ENCODE measurements at regions not wholly inside any gene's neighbourhood (a gene's known extent, or its start where the extent isn't known, plus 50 kb on each side); places are given as distances from the start of the nearest gene placed in this dataset.

DNA sequence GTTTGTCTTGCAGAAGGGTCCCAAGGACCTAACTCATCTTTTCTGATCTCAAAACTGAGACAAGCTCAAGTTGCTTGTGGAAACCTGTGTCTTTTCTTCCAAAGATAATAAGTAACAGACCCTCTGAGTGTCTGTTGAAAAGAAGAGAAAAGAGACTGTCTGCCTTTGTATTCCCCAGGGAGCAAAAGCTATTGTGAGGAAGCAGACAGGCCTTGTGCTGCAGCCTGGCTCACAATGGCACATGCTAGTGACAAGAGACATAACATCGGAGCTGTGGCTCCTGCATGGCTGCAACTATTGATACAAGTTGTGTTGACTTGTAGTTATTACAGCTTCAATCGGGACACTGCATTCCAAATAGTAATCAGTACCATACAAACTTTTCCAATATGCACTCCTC, 202.9 kb downstream of the DKK1 start:
- TF ChIP-seq, protein P1, sequence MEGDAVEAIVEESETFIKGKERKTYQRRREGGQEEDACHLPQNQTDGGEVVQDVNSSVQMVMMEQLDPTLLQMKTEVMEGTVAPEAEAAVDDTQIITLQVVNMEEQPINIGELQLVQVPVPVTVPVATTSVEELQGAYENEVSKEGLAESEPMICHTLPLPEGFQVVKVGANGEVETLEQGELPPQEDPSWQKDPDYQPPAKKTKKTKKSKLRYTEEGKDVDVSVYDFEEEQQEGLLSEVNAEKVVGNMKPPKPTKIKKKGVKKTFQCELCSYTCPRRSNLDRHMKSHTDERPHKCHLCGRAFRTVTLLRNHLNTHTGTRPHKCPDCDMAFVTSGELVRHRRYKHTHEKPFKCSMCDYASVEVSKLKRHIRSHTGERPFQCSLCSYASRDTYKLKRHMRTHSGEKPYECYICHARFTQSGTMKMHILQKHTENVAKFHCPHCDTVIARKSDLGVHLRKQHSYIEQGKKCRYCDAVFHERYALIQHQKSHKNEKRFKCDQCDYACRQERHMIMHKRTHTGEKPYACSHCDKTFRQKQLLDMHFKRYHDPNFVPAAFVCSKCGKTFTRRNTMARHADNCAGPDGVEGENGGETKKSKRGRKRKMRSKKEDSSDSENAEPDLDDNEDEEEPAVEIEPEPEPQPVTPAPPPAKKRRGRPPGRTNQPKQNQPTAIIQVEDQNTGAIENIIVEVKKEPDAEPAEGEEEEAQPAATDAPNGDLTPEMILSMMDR (conservative IDR thresholded peaks at IDR 0.05 in 1 of 2, IDR thresholded peaks at IDR 0.05 in 1 of 2; ENCODE audit: extremely low read depth in 1 of 2, insufficient read depth in 1 of 2, low read depth in 1 of 2, low read length in 2 of 2) = no peak
- no peak for TF ChIP-seq EZH2 (IDR thresholded peaks at IDR 0.05; ENCODE audit: borderline replicate concordance, low read length)
